A673 (cell line): ENCODE measurements at regions not wholly inside any gene's neighbourhood (a gene's known extent, or its start where the extent isn't known, plus 50 kb on each side); places are given as distances from the start of the nearest gene placed in this dataset.

Experiments
- BruUV-seq: library from RNA; stranded (reverse); fragments of 400-500 nt; replicated peaks from 2 replicates; lab custom pipeline; 2021; lab: Mats Ljungman, UMichigan
- CTCF ChIA-PET: fragments of 300-600 bp; sonication (Branson Sonifier 250); formaldehyde crosslinking; loops from one replicate; lab custom pipeline; 2022; ENCODE audit warnings: antibody characterized with exemption; lab: Charles Lee
- POLR2A ChIA-PET: fragments of 300-600 bp; sonication (Branson Sonifier 250); formaldehyde crosslinking; loops from one replicate; lab custom pipeline; 2022; ENCODE audit warnings: antibody characterized with exemption; ENCODE audit not compliant: low non-redundant PET; lab: Charles Lee
- DNase-seq: peaks from one replicate; pipeline ENCODE4 v3.0.0-alpha.2; 2015; ENCODE audit warnings: low spot score
- H3K27ac ChIP-seq: fragments of 200-600 bp; sonication (generic); 2 replicates; pipeline ENCODE4 v1.5.1; 2016; ENCODE audit warnings: mixed run types, low read depth, mild to moderate bottlenecking, mixed read lengths, antibody characterized with exemption, low read length; ENCODE audit not compliant: poor library complexity, severe bottlenecking
- H3K27me3 ChIP-seq: fragments of 200-600 bp; sonication (generic); replicated peaks from 2 replicates; pipeline ENCODE4 v1.6.1; 2017; ENCODE audit warnings: mixed run types, low read depth, mild to moderate bottlenecking, mixed read lengths, antibody characterized with exemption, low read length; ENCODE audit not compliant: insufficient read depth, poor library complexity
- H3K36me3 ChIP-seq: fragments of 200-600 bp; sonication (generic); 2 replicates; pipeline ENCODE4 v1.6.1; 2016; ENCODE audit warnings: mixed run types, mild to moderate bottlenecking, mixed read lengths, antibody characterized with exemption, low read length; ENCODE audit not compliant: insufficient read depth, poor library complexity, severe bottlenecking
- H3K4me1 ChIP-seq: fragments of 200-600 bp; sonication (generic); 2 replicates; pipeline ENCODE4 v1.6.1; 2017; ENCODE audit warnings: mixed run types, mild to moderate bottlenecking, mixed read lengths, antibody characterized with exemption, low read length; ENCODE audit not compliant: insufficient read depth, poor library complexity, severe bottlenecking
- H3K4me3 ChIP-seq: fragments of 200-600 bp; sonication (generic); 2 replicates; pipeline ENCODE4 v1.5.1; 2016; ENCODE audit warnings: low read depth, mixed run types, mild to moderate bottlenecking, mixed read lengths, low read length; ENCODE audit not compliant: poor library complexity, severe bottlenecking
- H3K9me3 ChIP-seq: fragments of 200-600 bp; sonication (generic); 2 replicates; pipeline ENCODE4 v1.6.1; 2016; ENCODE audit warnings: mixed run types, low read depth, mild to moderate bottlenecking, mixed read lengths, antibody characterized with exemption, low read length; ENCODE audit not compliant: poor library complexity, severe bottlenecking
- EZH2 ChIP-seq: fragments of 200-600 bp; sonication (generic); IDR thresholded peaks from 2 replicates; pipeline ENCODE4 v1.6.1; 2017; ENCODE audit warnings: borderline replicate concordance, low read depth, mild to moderate bottlenecking, mixed read lengths, antibody characterized with exemption, low read length; ENCODE audit not compliant: poor library complexity, severe bottlenecking
- intact Hi-C: fragments of 100-400 bp; cut with micrococcal nuclease; formaldehyde crosslinking; loops from one replicate; pipeline ENCODE4 v1.10.0; 2022; ENCODE audit not compliant: unreplicated experiment
- TF ChIP-seq, protein P1 (sequence below): fragments of 300-800, 200-600 bp; sonication (generic); conservative IDR thresholded peaks from 2 replicates; pipeline ENCODE4 v1.5.1; 2017; ENCODE audit warnings: low read depth, mild to moderate bottlenecking, antibody characterized with exemption, low read length, moderate library complexity, mixed read lengths

DNA sequence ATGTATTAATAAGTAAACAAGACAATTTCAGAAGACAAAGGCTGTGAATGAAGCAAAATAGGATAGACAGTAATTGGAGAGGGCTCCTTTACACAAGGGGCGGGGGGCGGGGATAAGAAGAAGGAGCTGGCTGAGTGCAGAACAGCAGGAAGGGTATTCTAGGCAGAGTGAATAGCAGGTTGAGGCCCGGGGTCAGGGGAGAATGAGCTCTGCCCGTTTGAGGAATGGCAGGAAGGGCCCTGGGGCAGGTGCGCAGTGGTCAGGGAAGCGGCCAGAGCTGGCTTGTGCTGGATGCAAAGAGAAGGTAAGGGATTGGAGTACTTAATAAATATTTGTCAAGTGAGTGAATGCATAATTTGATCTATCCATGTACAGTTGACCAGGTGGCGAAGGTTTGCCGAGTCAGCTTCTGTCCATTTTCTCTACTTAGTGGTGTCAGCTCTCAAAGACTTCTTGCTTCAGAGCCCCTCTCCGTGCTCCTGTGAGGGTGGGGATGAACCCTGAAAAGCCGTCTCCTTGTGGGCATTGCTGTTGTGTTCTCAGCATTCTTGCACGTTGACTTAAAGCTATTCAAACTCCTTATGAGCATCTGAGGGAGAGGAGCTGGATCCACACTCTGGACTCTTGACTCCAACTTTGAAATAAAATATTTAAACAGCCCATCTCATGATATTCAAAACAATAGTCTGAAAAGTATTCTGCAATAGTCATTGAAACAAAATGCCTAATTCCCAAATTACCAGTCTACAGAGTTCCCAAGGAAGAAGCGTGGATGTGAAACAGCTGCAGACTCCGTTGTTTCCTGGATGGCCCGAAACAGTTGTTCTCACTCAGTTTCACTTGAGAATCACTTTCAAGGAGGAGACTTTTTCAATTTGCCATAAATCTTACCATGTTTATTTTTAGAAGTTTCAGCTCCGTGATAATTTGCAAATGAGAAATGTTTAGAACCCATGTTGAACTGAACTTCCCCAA, 105.1 kb downstream of the EDN3 start:
- H3K36me3 ChIP-seq: no peaks in the 10 kb centered on the region
- BruUV-seq: no TSS peak
- ChIA-PET CTCF (interaction anchor here (0.6 kb wide), 1 partner anchor 172 kb away, joined by 3 read pairs; no protein-coding TSS in a partner anchor), POLR2A (no interaction called here)
- H3K27ac ChIP-seq: no peak overlapping the region
- no peak overlapping the region for H3K4me3 ChIP-seq
- peaks cover 76% of the 10 kb centered on the region for H3K27me3 ChIP-seq
- intact Hi-C loops: loop anchor here (10.0 kb wide), 1 partner anchor 181 kb away; no protein-coding TSS in a partner anchor
- DNase-seq: no peak
- H3K4me1 ChIP-seq: peaks cover 10% of the 10 kb centered on the region
- TF ChIP-seq, protein P1, sequence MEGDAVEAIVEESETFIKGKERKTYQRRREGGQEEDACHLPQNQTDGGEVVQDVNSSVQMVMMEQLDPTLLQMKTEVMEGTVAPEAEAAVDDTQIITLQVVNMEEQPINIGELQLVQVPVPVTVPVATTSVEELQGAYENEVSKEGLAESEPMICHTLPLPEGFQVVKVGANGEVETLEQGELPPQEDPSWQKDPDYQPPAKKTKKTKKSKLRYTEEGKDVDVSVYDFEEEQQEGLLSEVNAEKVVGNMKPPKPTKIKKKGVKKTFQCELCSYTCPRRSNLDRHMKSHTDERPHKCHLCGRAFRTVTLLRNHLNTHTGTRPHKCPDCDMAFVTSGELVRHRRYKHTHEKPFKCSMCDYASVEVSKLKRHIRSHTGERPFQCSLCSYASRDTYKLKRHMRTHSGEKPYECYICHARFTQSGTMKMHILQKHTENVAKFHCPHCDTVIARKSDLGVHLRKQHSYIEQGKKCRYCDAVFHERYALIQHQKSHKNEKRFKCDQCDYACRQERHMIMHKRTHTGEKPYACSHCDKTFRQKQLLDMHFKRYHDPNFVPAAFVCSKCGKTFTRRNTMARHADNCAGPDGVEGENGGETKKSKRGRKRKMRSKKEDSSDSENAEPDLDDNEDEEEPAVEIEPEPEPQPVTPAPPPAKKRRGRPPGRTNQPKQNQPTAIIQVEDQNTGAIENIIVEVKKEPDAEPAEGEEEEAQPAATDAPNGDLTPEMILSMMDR: no peak
- no peak for TF ChIP-seq EZH2
- H3K9me3 ChIP-seq: no peaks in the 10 kb centered on the region

DNA sequence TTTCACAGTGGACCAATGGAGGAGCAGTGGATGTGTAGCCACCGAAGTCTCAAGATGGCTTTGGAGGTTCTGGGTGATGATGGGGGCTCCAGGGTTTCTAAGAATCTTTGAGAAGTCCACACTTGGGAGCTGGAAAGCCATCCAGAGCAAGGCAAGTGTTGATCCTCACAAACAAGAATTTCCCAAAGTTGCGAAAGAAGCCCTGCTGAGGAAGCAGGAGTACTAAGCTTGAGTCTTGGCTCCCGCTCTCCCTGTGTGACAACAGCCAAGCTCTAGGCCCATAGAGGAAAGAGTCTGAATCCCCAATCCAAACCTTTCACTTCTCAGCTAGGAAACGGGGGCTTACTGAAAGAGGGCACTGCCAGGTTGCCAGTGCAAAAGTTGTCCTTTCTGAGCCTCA, 106.0 kb downstream of the EDN3 start:
- Histone ChIP-seq H3K9me3 (no peaks in the 10 kb centered on the region), H3K27ac (no peak overlapping the region), H3K4me1 (peaks cover 10% of the 10 kb centered on the region), H3K4me3 (no peak overlapping the region), H3K36me3 (no peaks in the 10 kb centered on the region), H3K27me3 (peaks cover 67% of the 10 kb centered on the region)
- TF ChIP-seq, protein P1: no peak
- no peak for TF ChIP-seq EZH2
- intact Hi-C loops: loop anchor here (10.0 kb wide), 1 partner anchor 182 kb away; no protein-coding TSS in a partner anchor
- ChIA-PET POLR2A (no interaction called here), CTCF (no interaction called here)
- no peak for DNase-seq
- no TSS peak for BruUV-seq

DNA sequence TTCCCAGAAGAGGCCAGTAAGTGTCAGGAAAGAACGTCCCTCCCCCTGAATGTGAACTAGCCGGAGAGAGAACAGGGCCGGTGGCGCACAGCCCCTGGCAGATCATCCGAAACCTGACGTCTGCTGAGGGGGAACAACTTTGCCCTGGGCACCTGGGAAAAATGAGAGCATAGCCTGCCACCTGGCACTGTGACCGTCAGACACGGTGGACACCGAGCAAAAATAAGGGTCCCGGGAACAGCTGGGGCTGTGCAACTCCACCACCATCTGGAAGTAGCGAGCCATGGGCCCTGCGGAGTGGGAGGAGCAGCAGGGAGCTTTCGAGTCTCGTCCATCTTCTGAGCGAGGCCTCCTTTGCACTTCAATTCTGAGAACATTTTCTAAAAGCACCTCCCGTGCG, 110.8 kb downstream of the EDN3 start:
- intact Hi-C loops: no loop called here
- Histone ChIP-seq H3K36me3 (no peaks in the 10 kb centered on the region), H3K4me1 (no peaks in the 10 kb centered on the region), H3K9me3 (no peaks in the 10 kb centered on the region), H3K27ac (no peak overlapping the region), H3K4me3 (no peak overlapping the region), H3K27me3 (peaks cover 24% of the 10 kb centered on the region)
- TF ChIP-seq, protein P1: no peak
- no peak for TF ChIP-seq EZH2
- no TSS peak for BruUV-seq
- DNase-seq: no peak
- POLR2A ChIA-PET: no interaction called here
- CTCF ChIA-PET: no interaction called here
